HepG2 (cell line): ENCODE measurements at regions not wholly inside any gene's neighbourhood (a gene's known extent, or its start where the extent isn't known, plus 50 kb on each side); places are given as distances from the start of the nearest gene placed in this dataset.
"Not testable (repeated sequence)": the region's sequence is repeated elsewhere in the genome, so short reads cannot be mapped to it uniquely, and the experiment has no call there.

Experiments
- ATAC-seq: fragments of 200-7000 bp; cut with Tn5 transposase; 3 replicates; pipeline ENCODE4 v1.9.1; 2020; ENCODE audit warnings: mild to moderate bottlenecking, moderate library complexity
- BruUV-seq: library from RNA; stranded (reverse); fragments of 400-500 nt; replicated peaks from 2 replicates; lab custom pipeline; 2021; lab: Mats Ljungman, UMichigan
- CTCF ChIA-PET: fragments of 300-600 bp; formaldehyde crosslinking; extraction: SDS; loops from one replicate; lab custom pipeline; 2021; ENCODE audit warnings: low total read pairs, inconsistent platforms, low intra/inter-chr PET ratio; lab: Yijun Ruan, JAX
- POLR2A ChIA-PET: fragments of 350-600 bp; sonication (Branson Sonifier 250); formaldehyde crosslinking; loops from one replicate; lab custom pipeline; 2020; ENCODE audit warnings: antibody characterized with exemption, inconsistent platforms; lab: Yijun Ruan, JAX
- DNase-seq: peaks from one replicate; pipeline ENCODE4 v3.0.0-alpha.2; 2015; ENCODE audit warnings: low spot score
- FAIRE-seq: peaks from 3 replicates; lab custom pipeline; 2011; peaks lifted over from hg19 to GRCh38; lab: Jason Lieb, UNC
- H2AFZ ChIP-seq: one replicate; pipeline ENCODE4 v1.6.1; 2011; ENCODE audit warnings: low read length, inconsistent platforms
- H3K27ac ChIP-seq: fragments of 300-600 bp; 3 replicates; pipeline ENCODE4 v1.8.0; 2011; ENCODE audit warnings: mixed run types, mild to moderate bottlenecking, mixed read lengths, low read length, inconsistent platforms; ENCODE audit not compliant: insufficient read depth; ENCODE audit errors: extremely low read length
- H3K27me3 ChIP-seq, 2 experiments: fragments of 200-600 bp in 1 of 2; 2 replicates in 1 of 2; 3 replicates in 1 of 2; pipeline versions ENCODE4 v1.6.0 to v1.8.0; 2011; ENCODE audit warnings: low read length in 2 of 2, mild to moderate bottlenecking in 2 of 2, moderate library complexity in 2 of 2, inconsistent platforms in 1 of 2; ENCODE audit not compliant: insufficient read depth in 2 of 2, control insufficient read depth in 1 of 2
- H3K36me3 ChIP-seq, 2 experiments: fragments of 200-600 bp in 1 of 2; replicated peaks in 1 of 2; 2 replicates in 1 of 2; 3 replicates in 1 of 2; pipeline versions ENCODE4 v1.5.1 to v1.8.0; 2011; ENCODE audit warnings: low read length in 2 of 2, inconsistent platforms in 1 of 2; ENCODE audit not compliant: insufficient read depth in 2 of 2, control insufficient read depth in 1 of 2
- H3K4me1 ChIP-seq: 2 replicates; pipeline ENCODE4 v1.5.1; 2012; ENCODE audit warnings: low read length, inconsistent platforms; ENCODE audit not compliant: insufficient read depth
- H3K4me2 ChIP-seq: 2 replicates; pipeline ENCODE4 v1.6.0; 2011; ENCODE audit warnings: low read depth, low read length, inconsistent platforms
- H3K4me3 ChIP-seq, 3 experiments: fragments of 200-600 bp in 1 of 3; sonication (generic), shearing (Covaris generic) in 1 of 3; replicated peaks in 1 of 3; 2 replicates each; pipeline ENCODE4 v1.5.1; 2011 to 2016; ENCODE audit warnings: low read length in 3 of 3, inconsistent platforms in 2 of 3, low read depth in 2 of 3, mild to moderate bottlenecking in 2 of 3, control low read depth in 1 of 3, mixed read lengths in 1 of 3; ENCODE audit not compliant: insufficient read depth in 1 of 3
- H3K79me2 ChIP-seq: one replicate; pipeline ENCODE4 v1.6.1; 2011; ENCODE audit warnings: low read length, inconsistent platforms; ENCODE audit not compliant: insufficient read depth
- H3K9ac ChIP-seq: 2 replicates; pipeline ENCODE4 v1.6.0; 2011; ENCODE audit warnings: mild to moderate bottlenecking, low read depth, low read length, inconsistent platforms; ENCODE audit not compliant: insufficient read depth
- H3K9me3 ChIP-seq: 2 replicates; pipeline ENCODE4 v1.5.1; 2012; ENCODE audit warnings: mild to moderate bottlenecking, low read length
- H4K20me1 ChIP-seq: 2 replicates; pipeline ENCODE4 v1.6.0; 2011; ENCODE audit warnings: inconsistent platforms, mild to moderate bottlenecking, low read length, moderate library complexity; ENCODE audit not compliant: insufficient read depth
- AHR ChIP-seq: IDR thresholded peaks from 2 replicates; pipeline ENCODE4 v1.6.1; 2018; ENCODE audit warnings: missing genetic modification reagents, missing compliant biosample characterization
- ETV5 ChIP-seq: IDR thresholded peaks from 2 replicates; pipeline ENCODE4 v1.6.1; 2018; ENCODE audit warnings: missing biosample characterization, missing genetic modification reagents, inconsistent platforms, borderline replicate concordance
- MEF2D ChIP-seq: sonication (generic); formaldehyde crosslinking; IDR thresholded peaks from 2 replicates; pipeline ENCODE4 v1.5.1; 2020; ENCODE audit warnings: mild to moderate bottlenecking, missing genetic modification reagents
- NCOR1 ChIP-seq: fragments of 200-600 bp; sonication (generic); IDR thresholded peaks from 2 replicates; pipeline ENCODE4 v1.7.0; 2017; ENCODE audit warnings: antibody characterized with exemption, low read length, borderline replicate concordance
- POLR2AphosphoS5 ChIP-seq: IDR thresholded peaks from 2 replicates; pipeline ENCODE4 v1.6.1; 2012; ENCODE audit warnings: low read depth, low read length
- SIX4 ChIP-seq: sonication (generic); formaldehyde crosslinking; IDR thresholded peaks from 2 replicates; pipeline ENCODE4 v1.4.0; 2020; ENCODE audit warnings: missing genetic modification reagents
- ZNF331 ChIP-seq: sonication (generic); formaldehyde crosslinking; IDR thresholded peaks from 2 replicates; pipeline ENCODE4 v1.4.0; 2020; ENCODE audit warnings: missing genetic modification reagents
- ZNF883 ChIP-seq: sonication (generic); formaldehyde crosslinking; IDR thresholded peaks from 2 replicates; pipeline ENCODE4 v1.5.1; 2020; ENCODE audit warnings: mild to moderate bottlenecking, missing genetic modification reagents; ENCODE audit errors: not compliant biosample characterization
- WGBS: methylation state at CpG from one replicate; pipeline ENCODE4 v1.1.6; 2017; ENCODE audit warnings: low lambda C conversion rate; 5-methylcytosine and 5-hydroxymethylcytosine counted together
- in situ Hi-C: cut with HindIII; loops from 2 replicates; pipeline ENCODE4 v1.10.0; 2017; ENCODE audit warnings: low pct_unique_long_range_greater_than_20kb; ENCODE audit not compliant: extremely low pct_ligation_motif_present
- intact Hi-C: fragments of 100-400 bp; cut with micrococcal nuclease; formaldehyde crosslinking; loops from one replicate; pipeline ENCODE4 v1.10.0; 2022; ENCODE audit not compliant: unreplicated experiment
- TF ChIP-seq, protein P1 (sequence below): sonication (generic); formaldehyde crosslinking; IDR thresholded peaks from 2 replicates; pipeline ENCODE4 v1.4.0; 2020; ENCODE audit warnings: mild to moderate bottlenecking, missing genetic modification reagents

DNA sequence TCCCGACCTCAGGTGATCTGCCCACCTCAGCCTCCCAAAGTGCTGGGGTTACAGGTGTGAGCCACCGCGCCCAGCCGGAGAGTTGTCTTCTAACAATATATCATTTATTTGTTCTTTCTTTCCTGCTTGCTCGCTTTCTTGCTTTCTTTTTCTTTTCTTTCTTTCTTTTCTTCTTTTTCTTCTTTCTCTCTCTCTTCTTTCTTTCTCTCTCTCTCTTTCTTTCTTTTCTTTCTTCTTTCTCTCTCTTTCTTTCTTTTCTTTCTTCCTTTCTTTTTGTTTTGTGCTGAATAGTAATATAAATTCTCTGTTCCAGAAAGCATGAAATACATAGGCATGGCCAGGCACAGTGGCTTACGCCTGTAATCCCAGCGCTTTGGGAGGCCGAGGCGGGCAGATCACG lies 73.5 kb upstream of the ZNF644 start:
- WGBS: 83% methylated on average over 10 of the region's 10 CpGs
- H3K4me2 ChIP-seq, H3K79me2 ChIP-seq, H2AFZ ChIP-seq, H3K9ac ChIP-seq, H3K4me3 ChIP-seq, ATAC-seq, H3K9me3 ChIP-seq, BruUV-seq, DNase-seq, H4K20me1 ChIP-seq, CTCF ChIA-PET, FAIRE-seq, POLR2A ChIA-PET, H3K27me3 ChIP-seq, H3K27ac ChIP-seq, intact Hi-C loops, in situ Hi-C loops, H3K36me3 ChIP-seq: not testable (repeated sequence)
- peaks cover 18% of the 10 kb centered on the region for H3K4me1 ChIP-seq

DNA sequence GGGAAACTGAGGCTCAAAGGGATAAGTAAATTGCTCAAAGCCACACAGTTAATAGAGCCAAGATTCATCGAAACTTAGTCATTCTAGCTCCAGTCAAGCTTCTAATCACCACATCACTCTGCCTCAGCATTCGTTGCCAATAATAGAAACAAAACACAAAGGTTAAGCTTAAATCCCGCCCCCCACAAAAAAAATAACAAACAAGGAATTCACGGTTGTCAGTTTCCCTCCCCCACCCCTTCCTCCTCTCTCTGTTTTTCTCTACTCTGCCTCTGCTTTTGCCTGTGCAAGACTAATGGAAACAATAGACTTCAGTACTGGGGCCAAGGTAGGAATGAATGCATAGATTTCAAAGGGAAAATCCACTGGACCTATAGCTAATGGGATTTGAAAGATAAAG lies 70.7 kb upstream of the ZNF644 start:
- no peaks in the 10 kb centered on the region for H4K20me1 ChIP-seq
- H3K79me2 ChIP-seq: no peaks in the 10 kb centered on the region
- WGBS: 2% methylated on average over 4 of the region's 4 CpGs
- peak; percentile 70 for ATAC-seq
- H3K9me3 ChIP-seq: peaks cover 11% of the 10 kb centered on the region; the same call in 1 of the 2 replicates
- intact Hi-C loops: no loop called here
- H2AFZ ChIP-seq: no peak overlapping the region
- no peaks in the 10 kb centered on the region for H3K36me3 ChIP-seq
- no peak for TF ChIP-seq ETV5
- TF ChIP-seq, protein P1, sequence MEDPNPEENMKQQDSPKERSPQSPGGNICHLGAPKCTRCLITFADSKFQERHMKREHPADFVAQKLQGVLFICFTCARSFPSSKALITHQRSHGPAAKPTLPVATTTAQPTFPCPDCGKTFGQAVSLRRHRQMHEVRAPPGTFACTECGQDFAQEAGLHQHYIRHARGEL (CRISPR knock-in tag): no peak
- TF ChIP-seq AHR (CRISPR knock-in tag): no peak
- no peak for TF ChIP-seq SIX4 (CRISPR knock-in tag)
- peak; percentile 23; the same call in 1 of the 2 replicates for TF ChIP-seq NCOR1
- TF ChIP-seq ZNF883: no peak
- no peak for TF ChIP-seq POLR2AphosphoS5
- TF ChIP-seq MEF2D (CRISPR knock-in tag): peak; percentile 54; the same call in 1 of the 2 replicates
- no peak for TF ChIP-seq ZNF331 (CRISPR knock-in tag)
- TF ChIP-seq, all 625 proteins: peak for 2
- Histone ChIP-seq H3K27me3 (no peaks in the 10 kb centered on the region), H3K4me1 (peaks cover 18% of the 10 kb centered on the region), H3K9ac (no peak overlapping the region), H3K27ac (no peak overlapping the region), H3K4me2 (0 out of 2 replicates have a peak overlapping the region, but pooled peaks have one; percentile 5), H3K4me3 (no peak overlapping the region)
- FAIRE-seq (no peak), DNase-seq (peak; percentile 63)
- in situ Hi-C loops: no loop called here
- ChIA-PET POLR2A (no interaction called here), CTCF (no interaction called here)
- BruUV-seq: no TSS peak
